OCI-LY3 (cell line): ENCODE measurements at regions not wholly inside any gene's neighbourhood (a gene's known extent, or its start where the extent isn't known, plus 50 kb on each side); places are given as distances from the start of the nearest gene placed in this dataset.

Source experiments
- CTCF ChIP-seq: fragments of 200-600, 300-600 bp; sonication (generic); IDR thresholded peaks from 2 replicates; pipeline ENCODE4 v1.5.1; 2014; ENCODE audit warnings: antibody characterized with exemption, low read length, low read depth
- EZH2phosphoT487 ChIP-seq: fragments of 200-600 bp; shearing (Covaris generic); IDR thresholded peaks from 2 replicates; pipeline ENCODE4 v1.6.1; 2018; ENCODE audit warnings: antibody characterized with exemption, mixed run types, low read depth

- TF ChIP-seq CTCF: no peak
- TF ChIP-seq EZH2phosphoT487: no peak
Observed at GRCh38 chr4:181748581-181748980, 494.6 kb upstream of the TENM3 start.
